ENCODE measurements at regions not wholly inside any gene's neighbourhood (a gene's known extent, or its start where the extent isn't known, plus 50 kb on each side); places are given as distances from the start of the nearest gene placed in this dataset.

GRCh38 chr1:29669912-29670311 lies 433.6 kb downstream of the PTPRU start:
- ATAC-seq (no peak), FAIRE-seq (no peak), DNase-seq (ENCODE audit: low spot score) (no peak)
- ChIA-PET POLR2A (no interaction called here), CTCF (ENCODE audit: low intra/inter-chr PET ratio, low total read pairs) (no interaction called here)
- H2AFZ ChIP-seq (ENCODE audit: low read length): no peak overlapping the region
- no peaks in the 10 kb centered on the region for H3K36me3 ChIP-seq (replicated peaks in 1 of 2; ENCODE audit: control insufficient read depth in 1 of 2, insufficient read depth in 2 of 2, low read length in 2 of 2)
- H4K20me1 ChIP-seq (ENCODE audit: insufficient read depth, low read length): no peaks in the 10 kb centered on the region
- H3K4me1 ChIP-seq (ENCODE audit: insufficient read depth, low read length): no peaks in the 10 kb centered on the region
- intact Hi-C loops (cut with micrococcal nuclease; ENCODE audit: unreplicated experiment): no loop called here
- no TSS peak for BruUV-seq (replicated peaks)
- H3K27ac ChIP-seq (ENCODE audit: extremely low read length, insufficient read depth, low read length): no peak overlapping the region
- H3K4me3 ChIP-seq (replicated peaks in 1 of 3; ENCODE audit: insufficient read depth in 1 of 3, low read depth in 2 of 3, low read length in 3 of 3): no peak overlapping the region
- no peaks in the 10 kb centered on the region; a peak in 1 of 5 replicates for H3K27me3 ChIP-seq (ENCODE audit: control insufficient read depth in 1 of 2, insufficient read depth in 2 of 2, low read length in 2 of 2)
- WGBS (ENCODE audit: low lambda C conversion rate): 0% methylated on average over 2 of the region's 3 CpGs
- no peak overlapping the region for H3K9ac ChIP-seq (ENCODE audit: insufficient read depth, low read depth, low read length)
- H3K4me2 ChIP-seq (ENCODE audit: low read depth, low read length): no peak overlapping the region
- H3K9me3 ChIP-seq (ENCODE audit: low read length): no peaks in the 10 kb centered on the region
- in situ Hi-C loops (cut with HindIII; ENCODE audit: extremely low pct_ligation_motif_present, low pct_unique_long_range_greater_than_20kb): no loop called here
- TF ChIP-seq ATF7 (IDR thresholded peaks at IDR 0.05) (peak; percentile 92), ATF7 (CRISPR knock-in tag; IDR thresholded peaks at IDR 0.05) (no peak), GTF3A (CRISPR knock-in tag; conservative IDR thresholded peaks at IDR 0.05) (no peak), ZNF513 (CRISPR knock-in tag; conservative IDR thresholded peaks at IDR 0.05) (no peak), MTF1 (CRISPR knock-in tag; IDR thresholded peaks at IDR 0.05) (no peak), CREB1 (IDR thresholded peaks at IDR 0.05) (peak; percentile 93), CREB1 (CRISPR knock-in tag; IDR thresholded peaks at IDR 0.05) (no peak), RBAK (CRISPR knock-in tag; IDR thresholded peaks at IDR 0.05) (peak; percentile 85), ZNF501 (CRISPR knock-in tag; IDR thresholded peaks at IDR 0.05) (no peak)
- H3K79me2 ChIP-seq (ENCODE audit: insufficient read depth, low read length): no peaks in the 10 kb centered on the region
